ENCODE measurements at regions not wholly inside any gene's neighbourhood (a gene's known extent, or its start where the extent isn't known, plus 50 kb on each side); places are given as distances from the start of the nearest gene placed in this dataset.
A peak's percentile ranks its signal among the peaks of the same experiment; 100 is the strongest.

DNA sequence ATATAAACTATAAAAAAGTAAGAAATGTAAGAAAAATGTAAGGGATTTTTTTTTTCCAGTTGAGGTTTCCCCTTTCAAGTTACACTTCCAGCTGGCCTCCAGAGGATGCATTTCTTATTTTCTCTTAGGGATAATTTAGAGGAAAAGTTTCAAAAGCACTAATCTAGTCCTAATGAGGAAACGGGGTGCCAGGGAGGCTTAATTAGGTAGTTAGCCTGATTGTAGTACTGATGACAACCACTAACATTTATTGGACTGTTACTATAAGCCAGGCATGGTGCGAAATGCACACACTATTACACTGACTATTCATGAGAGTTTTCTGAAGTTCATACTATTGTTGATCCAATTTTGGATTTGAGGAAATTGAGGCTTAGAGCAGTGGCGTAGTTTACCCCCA, 290.8 kb upstream of the FMN2 start:
- no peak overlapping the region for H3K4me3 Mint-ChIP-seq
- no peak overlapping the region for H3K27ac Mint-ChIP-seq (ENCODE audit: unreplicated experiment)
- DNase-seq (ENCODE audit: low read depth, low spot score): no peak
- no peaks in the 10 kb centered on the region for H3K36me3 Mint-ChIP-seq (ENCODE audit: low read depth)
- H3K4me1 Mint-ChIP-seq: no peaks in the 10 kb centered on the region
- H3K27me3 Mint-ChIP-seq (ENCODE audit: low read depth): no peaks in the 10 kb centered on the region
- TF ChIP-seq, protein P1, sequence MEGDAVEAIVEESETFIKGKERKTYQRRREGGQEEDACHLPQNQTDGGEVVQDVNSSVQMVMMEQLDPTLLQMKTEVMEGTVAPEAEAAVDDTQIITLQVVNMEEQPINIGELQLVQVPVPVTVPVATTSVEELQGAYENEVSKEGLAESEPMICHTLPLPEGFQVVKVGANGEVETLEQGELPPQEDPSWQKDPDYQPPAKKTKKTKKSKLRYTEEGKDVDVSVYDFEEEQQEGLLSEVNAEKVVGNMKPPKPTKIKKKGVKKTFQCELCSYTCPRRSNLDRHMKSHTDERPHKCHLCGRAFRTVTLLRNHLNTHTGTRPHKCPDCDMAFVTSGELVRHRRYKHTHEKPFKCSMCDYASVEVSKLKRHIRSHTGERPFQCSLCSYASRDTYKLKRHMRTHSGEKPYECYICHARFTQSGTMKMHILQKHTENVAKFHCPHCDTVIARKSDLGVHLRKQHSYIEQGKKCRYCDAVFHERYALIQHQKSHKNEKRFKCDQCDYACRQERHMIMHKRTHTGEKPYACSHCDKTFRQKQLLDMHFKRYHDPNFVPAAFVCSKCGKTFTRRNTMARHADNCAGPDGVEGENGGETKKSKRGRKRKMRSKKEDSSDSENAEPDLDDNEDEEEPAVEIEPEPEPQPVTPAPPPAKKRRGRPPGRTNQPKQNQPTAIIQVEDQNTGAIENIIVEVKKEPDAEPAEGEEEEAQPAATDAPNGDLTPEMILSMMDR (conservative IDR thresholded peaks at IDR 0.05): no peak
- no peaks in the 10 kb centered on the region for H3K9me3 Mint-ChIP-seq

DNA sequence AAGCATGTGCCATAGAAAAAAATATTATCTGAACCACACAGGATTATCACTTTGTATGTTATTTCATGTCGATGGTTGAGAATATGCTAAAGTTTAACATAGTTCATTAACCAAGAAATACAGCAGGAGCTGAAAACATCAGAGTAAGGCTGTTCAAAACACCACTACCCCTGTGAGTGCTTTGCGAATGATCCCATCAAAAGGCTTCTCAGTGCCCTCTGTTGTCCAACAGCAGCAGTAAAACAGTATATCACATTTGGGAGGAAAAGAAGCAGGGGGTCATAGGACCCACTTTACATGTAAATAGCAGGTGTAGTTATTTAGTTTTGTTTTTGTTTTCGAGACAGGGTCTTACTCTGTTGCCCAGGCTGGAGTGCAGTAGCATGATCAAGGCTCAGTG, 289.4 kb upstream of the FMN2 start:
- TF ChIP-seq, protein P1 (conservative IDR thresholded peaks at IDR 0.05): no peak
- no peak for DNase-seq (ENCODE audit: low read depth, low spot score)
- Mint-ChIP-seq H3K4me3 (no peak overlapping the region), H3K36me3 (ENCODE audit: low read depth) (no peaks in the 10 kb centered on the region), H3K27ac (ENCODE audit: unreplicated experiment) (no peak overlapping the region), H3K4me1 (peaks cover 3% of the 10 kb centered on the region), H3K9me3 (no peaks in the 10 kb centered on the region), H3K27me3 (ENCODE audit: low read depth) (no peaks in the 10 kb centered on the region)

DNA sequence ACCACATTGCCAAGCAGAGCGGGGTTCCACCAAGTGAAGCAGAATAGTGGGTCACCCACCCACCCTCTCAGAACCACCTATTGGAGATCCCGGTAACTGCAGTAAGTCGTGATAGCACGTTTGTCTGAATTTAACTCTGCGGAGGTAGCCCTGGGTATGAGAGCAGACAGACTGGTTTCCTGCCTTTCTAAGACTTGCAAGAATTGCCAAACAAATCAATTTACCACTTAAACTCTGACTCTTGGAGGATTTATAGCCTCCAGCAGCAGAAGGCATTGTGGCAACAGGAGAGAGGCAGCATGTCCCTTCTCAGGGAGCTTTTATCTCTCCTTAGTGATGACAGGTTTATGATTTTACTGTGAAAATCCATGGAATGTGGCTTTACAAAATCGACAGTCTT, 287.9 kb upstream of the FMN2 start:
- H3K27ac Mint-ChIP-seq (ENCODE audit: unreplicated experiment): no peak overlapping the region
- H3K4me3 Mint-ChIP-seq: no peak overlapping the region
- H3K27me3 Mint-ChIP-seq (ENCODE audit: low read depth): no peaks in the 10 kb centered on the region
- DNase-seq (ENCODE audit: low read depth, low spot score): no peak
- H3K9me3 Mint-ChIP-seq: no peaks in the 10 kb centered on the region
- H3K4me1 Mint-ChIP-seq: peaks cover 12% of the 10 kb centered on the region
- no peaks in the 10 kb centered on the region for H3K36me3 Mint-ChIP-seq (ENCODE audit: low read depth)
- TF ChIP-seq, protein P1 (conservative IDR thresholded peaks at IDR 0.05): peak; percentile 38

DNA sequence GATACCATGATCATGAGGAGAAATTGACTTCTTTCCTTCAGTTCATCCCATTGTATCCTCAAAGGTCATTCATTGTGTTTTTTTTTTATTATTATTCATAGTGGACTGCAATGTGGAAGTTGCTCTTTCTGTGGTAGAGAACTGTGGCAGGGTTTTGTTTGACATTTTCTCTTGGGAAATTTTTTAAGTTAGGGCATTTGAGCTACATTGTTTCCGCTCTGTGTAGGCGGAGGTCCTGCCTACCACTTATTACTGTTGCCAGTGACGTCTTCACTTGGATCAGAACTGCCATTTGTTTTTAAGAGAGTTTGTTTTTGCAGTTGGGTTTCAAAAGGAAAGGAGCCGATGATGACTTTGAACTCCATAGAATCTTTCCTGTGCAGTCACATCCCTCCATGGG, 287.4 kb upstream of the FMN2 start:
- Mint-ChIP-seq H3K36me3 (ENCODE audit: low read depth) (no peaks in the 10 kb centered on the region), H3K27ac (ENCODE audit: unreplicated experiment) (no peak overlapping the region), H3K27me3 (ENCODE audit: low read depth) (no peaks in the 10 kb centered on the region), H3K9me3 (no peaks in the 10 kb centered on the region), H3K4me1 (peaks cover 12% of the 10 kb centered on the region), H3K4me3 (no peak overlapping the region)
- TF ChIP-seq, protein P1 (conservative IDR thresholded peaks at IDR 0.05): no peak
- DNase-seq (ENCODE audit: low read depth, low spot score): no peak

DNA sequence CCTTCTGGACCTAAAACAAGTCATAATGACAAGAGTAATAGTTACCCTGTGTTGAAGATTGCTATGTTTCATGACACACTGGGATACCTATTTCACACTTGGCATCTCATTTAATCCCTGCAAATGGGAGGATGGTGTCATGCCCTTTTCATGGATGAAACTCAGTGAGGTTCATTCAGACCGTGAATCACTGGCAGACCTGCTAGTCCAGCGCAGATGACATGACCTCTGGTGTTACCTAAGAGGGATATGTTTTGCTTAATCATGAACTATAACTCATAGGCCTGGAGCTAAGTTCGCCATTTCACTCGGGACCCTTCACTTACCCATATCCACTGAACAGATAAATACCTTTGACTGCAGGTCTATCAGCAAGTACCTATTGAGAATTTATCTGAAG, 286.6 kb upstream of the FMN2 start:
- H3K9me3 Mint-ChIP-seq: no peaks in the 10 kb centered on the region
- H3K4me1 Mint-ChIP-seq: peaks cover 17% of the 10 kb centered on the region
- H3K36me3 Mint-ChIP-seq (ENCODE audit: low read depth): no peaks in the 10 kb centered on the region
- TF ChIP-seq, protein P1 (conservative IDR thresholded peaks at IDR 0.05): no peak
- no peaks in the 10 kb centered on the region for H3K27me3 Mint-ChIP-seq (ENCODE audit: low read depth)
- no peak overlapping the region for H3K27ac Mint-ChIP-seq (ENCODE audit: unreplicated experiment)
- no peak overlapping the region for H3K4me3 Mint-ChIP-seq
- no peak for DNase-seq (ENCODE audit: low read depth, low spot score)
